GM23338 (cell line): ENCODE measurements at regions not wholly inside any gene's neighbourhood (a gene's known extent, or its start where the extent isn't known, plus 50 kb on each side); places are given as distances from the start of the nearest gene placed in this dataset.

Experiments
- ATAC-seq: fragments of 200-7000 bp; cut with Tn5 transposase; 3 replicates; pipeline ENCODE4 v1.9.1; 2020
- DNase-seq: peaks from one replicate; pipeline ENCODE4 v3.0.0-alpha.2; 2015; ENCODE audit warnings: low spot score
- H2AFZ ChIP-seq: fragments of 200-600 bp; sonication (generic); 2 replicates; pipeline ENCODE4 v1.8.0; 2016; ENCODE audit warnings: antibody characterized with exemption, mild to moderate bottlenecking, moderate library complexity
- H3F3A ChIP-seq: fragments of 200-600 bp; sonication (generic); replicated peaks from 2 replicates; pipeline ENCODE4 v1.8.0; 2017; ENCODE audit warnings: antibody characterized with exemption, mixed run types, low read depth
- H3K27ac ChIP-seq: fragments of 200-600 bp; sonication (generic); 2 replicates; pipeline ENCODE4 v1.6.1; 2016; ENCODE audit warnings: low read depth
- H3K27me3 ChIP-seq: fragments of 200-600 bp; sonication (generic); 2 replicates; pipeline ENCODE4 v1.8.0; 2016; ENCODE audit warnings: mild to moderate bottlenecking, mixed run types, moderate library complexity; ENCODE audit not compliant: insufficient read depth
- H3K36me3 ChIP-seq: fragments of 200-600 bp; sonication (generic); 2 replicates; pipeline ENCODE4 v1.8.0; 2016; ENCODE audit warnings: mild to moderate bottlenecking; ENCODE audit not compliant: insufficient read depth
- H3K4me1 ChIP-seq: fragments of 200-600 bp; sonication (generic); 2 replicates; pipeline ENCODE4 v1.8.0; 2016; ENCODE audit warnings: mild to moderate bottlenecking, moderate library complexity; ENCODE audit not compliant: insufficient read depth
- H3K4me2 ChIP-seq: fragments of 200-600 bp; sonication (generic); 2 replicates; pipeline ENCODE4 v1.7.1; 2017; ENCODE audit warnings: mixed run types
- H3K4me3 ChIP-seq: fragments of 200-600 bp; sonication (generic); 2 replicates; pipeline ENCODE4 v1.6.1; 2016; ENCODE audit warnings: mixed run types
- H3K79me2 ChIP-seq: fragments of 200-600 bp; sonication (generic); replicated peaks from 2 replicates; pipeline ENCODE4 v1.8.0; 2017; ENCODE audit warnings: mild to moderate bottlenecking; ENCODE audit not compliant: insufficient read depth
- H3K9me2 ChIP-seq: fragments of 200-600 bp; sonication (generic); 2 replicates; pipeline ENCODE4 v1.8.0; 2017; ENCODE audit not compliant: insufficient read depth
- H4K20me1 ChIP-seq: fragments of 200-600 bp; sonication (generic); replicated peaks from 2 replicates; pipeline ENCODE4 v1.8.0; 2017; ENCODE audit warnings: mild to moderate bottlenecking; ENCODE audit not compliant: insufficient read depth
- H3K27ac Mint-ChIP-seq: 2 replicates; pipeline ENCODE4 v1.8.0; 2020; ENCODE audit warnings: inconsistent platforms, mild to moderate bottlenecking, moderate library complexity, mixed read lengths
- H3K27me3 Mint-ChIP-seq: 3 replicates; pipeline ENCODE4 v1.8.0; 2022; ENCODE audit warnings: low read depth, mild to moderate bottlenecking, moderate library complexity, mixed read lengths, inconsistent platforms; ENCODE audit not compliant: insufficient read depth, poor library complexity
- H3K36me3 Mint-ChIP-seq: 3 replicates; pipeline ENCODE4 v1.8.0; 2021; ENCODE audit warnings: low read depth, mild to moderate bottlenecking, inconsistent platforms, moderate library complexity, mixed read lengths
- H3K4me1 Mint-ChIP-seq: 3 replicates; pipeline ENCODE4 v1.8.0; 2020; ENCODE audit warnings: mild to moderate bottlenecking, inconsistent platforms, mixed read lengths
- H3K4me3 Mint-ChIP-seq: 3 replicates; pipeline ENCODE4 v1.8.0; 2021; ENCODE audit warnings: moderate library complexity, mild to moderate bottlenecking, inconsistent platforms, mixed read lengths
- H3K9me3 Mint-ChIP-seq: 3 replicates; pipeline ENCODE4 v1.8.0; 2020; ENCODE audit warnings: moderate library complexity, mild to moderate bottlenecking, inconsistent platforms, mixed read lengths
- CREB1 ChIP-seq: fragments of 250-450 bp; sonication (Bioruptor Pico); IDR thresholded peaks from 2 replicates; pipeline ENCODE4 v1.5.0; 2020; ENCODE audit warnings: low read depth, mild to moderate bottlenecking, moderate library complexity
- CTCF ChIP-seq, 2 experiments: fragments of 200-600 bp in 1 of 2; sonication (generic) in 1 of 2; conservative IDR thresholded peaks; 2 replicates each; pipeline versions ENCODE4 v1.5.1 to v1.6.1; 2016 to 2017; ENCODE audit warnings: antibody characterized with exemption in 2 of 2, low read depth in 2 of 2, mild to moderate bottlenecking in 2 of 2, moderate library complexity in 1 of 2
- ETS1 ChIP-seq: IDR thresholded peaks from 2 replicates; pipeline ENCODE4 v1.6.1; 2016; ENCODE audit warnings: antibody characterized with exemption
- EZH2 ChIP-seq: fragments of 200-600 bp; sonication (generic); IDR thresholded peaks from one replicate; pipeline ENCODE4 v1.8.0; 2017; ENCODE audit warnings: antibody characterized with exemption, mild to moderate bottlenecking, low read depth; ENCODE audit not compliant: unreplicated experiment
- EZH2phosphoT487 ChIP-seq: fragments of 200-600 bp; sonication (generic); IDR thresholded peaks from one replicate; pipeline ENCODE4 v1.8.1; 2018; ENCODE audit warnings: antibody characterized with exemption; ENCODE audit not compliant: unreplicated experiment
- JUNB ChIP-seq: IDR thresholded peaks from one replicate; pipeline ENCODE4 v1.6.1; 2016; ENCODE audit warnings: antibody characterized with exemption; ENCODE audit not compliant: unreplicated experiment
- NANOG ChIP-seq: IDR thresholded peaks from 2 replicates; pipeline ENCODE4 v1.6.1; 2016; ENCODE audit warnings: antibody characterized with exemption, borderline replicate concordance
- POLR2AphosphoS5 ChIP-seq: IDR thresholded peaks from 2 replicates; pipeline ENCODE4 v1.6.1; 2016; ENCODE audit warnings: antibody characterized with exemption, low read depth
- STAT1 ChIP-seq: IDR thresholded peaks from one replicate; pipeline ENCODE4 v1.6.1; 2016; ENCODE audit warnings: antibody characterized with exemption; ENCODE audit not compliant: unreplicated experiment
- ZNF114 ChIP-seq: fragments of 250-450 bp; sonication (Bioruptor Pico); IDR thresholded peaks from 2 replicates; pipeline ENCODE4 v1.5.0; 2020; ENCODE audit warnings: mild to moderate bottlenecking, moderate library complexity
- ZNF331 ChIP-seq: fragments of 250-450 bp; sonication (Bioruptor Pico); IDR thresholded peaks from 2 replicates; pipeline ENCODE4 v1.5.0; 2020; ENCODE audit warnings: low read depth, mild to moderate bottlenecking, moderate library complexity
- ZNF462 ChIP-seq: fragments of 250-450 bp; sonication (Bioruptor Pico); IDR thresholded peaks from 2 replicates; pipeline ENCODE4 v1.5.0; 2020; ENCODE audit warnings: mild to moderate bottlenecking, moderate library complexity
- TF ChIP-seq, protein P1 (sequence below): IDR thresholded peaks from one replicate; pipeline ENCODE4 v1.6.1; 2018; ENCODE audit warnings: antibody characterized with exemption; ENCODE audit not compliant: unreplicated experiment

DNA sequence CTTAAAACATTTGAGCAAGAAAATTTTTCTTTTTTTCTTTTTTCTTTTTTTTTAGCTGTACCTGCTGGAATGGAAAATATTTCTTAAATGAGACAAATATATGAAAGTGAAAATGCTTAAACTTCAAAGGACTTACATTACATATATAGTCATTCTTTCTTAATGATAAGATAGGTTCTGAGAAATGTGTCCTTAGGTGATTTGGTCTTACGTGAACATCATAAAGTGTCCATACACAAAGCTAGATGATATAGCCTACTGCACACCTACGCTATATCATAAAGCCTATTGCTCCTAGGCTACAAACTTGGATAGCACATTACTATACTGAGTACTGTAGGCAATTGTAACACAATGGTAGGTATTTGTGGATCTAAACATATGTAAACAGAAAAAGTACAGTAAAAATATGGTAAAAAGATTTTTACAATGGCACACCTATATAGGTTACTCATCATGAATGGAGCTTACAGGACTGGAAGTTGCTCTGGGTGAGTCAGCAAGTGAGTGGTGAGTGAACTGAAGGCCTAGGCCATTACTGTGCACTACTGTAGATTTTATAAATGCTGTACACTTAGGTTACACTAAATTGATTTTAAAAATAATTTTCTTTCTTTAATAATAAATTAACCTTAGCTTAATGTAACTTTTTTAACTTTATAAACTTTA is 54.6 kb downstream of the RPP21 start:
- no peak overlapping the region for H2AFZ ChIP-seq
- H3K4me1 ChIP-seq, result no peaks in the 10 kb centered on the region
- TF ChIP-seq, protein P1, sequence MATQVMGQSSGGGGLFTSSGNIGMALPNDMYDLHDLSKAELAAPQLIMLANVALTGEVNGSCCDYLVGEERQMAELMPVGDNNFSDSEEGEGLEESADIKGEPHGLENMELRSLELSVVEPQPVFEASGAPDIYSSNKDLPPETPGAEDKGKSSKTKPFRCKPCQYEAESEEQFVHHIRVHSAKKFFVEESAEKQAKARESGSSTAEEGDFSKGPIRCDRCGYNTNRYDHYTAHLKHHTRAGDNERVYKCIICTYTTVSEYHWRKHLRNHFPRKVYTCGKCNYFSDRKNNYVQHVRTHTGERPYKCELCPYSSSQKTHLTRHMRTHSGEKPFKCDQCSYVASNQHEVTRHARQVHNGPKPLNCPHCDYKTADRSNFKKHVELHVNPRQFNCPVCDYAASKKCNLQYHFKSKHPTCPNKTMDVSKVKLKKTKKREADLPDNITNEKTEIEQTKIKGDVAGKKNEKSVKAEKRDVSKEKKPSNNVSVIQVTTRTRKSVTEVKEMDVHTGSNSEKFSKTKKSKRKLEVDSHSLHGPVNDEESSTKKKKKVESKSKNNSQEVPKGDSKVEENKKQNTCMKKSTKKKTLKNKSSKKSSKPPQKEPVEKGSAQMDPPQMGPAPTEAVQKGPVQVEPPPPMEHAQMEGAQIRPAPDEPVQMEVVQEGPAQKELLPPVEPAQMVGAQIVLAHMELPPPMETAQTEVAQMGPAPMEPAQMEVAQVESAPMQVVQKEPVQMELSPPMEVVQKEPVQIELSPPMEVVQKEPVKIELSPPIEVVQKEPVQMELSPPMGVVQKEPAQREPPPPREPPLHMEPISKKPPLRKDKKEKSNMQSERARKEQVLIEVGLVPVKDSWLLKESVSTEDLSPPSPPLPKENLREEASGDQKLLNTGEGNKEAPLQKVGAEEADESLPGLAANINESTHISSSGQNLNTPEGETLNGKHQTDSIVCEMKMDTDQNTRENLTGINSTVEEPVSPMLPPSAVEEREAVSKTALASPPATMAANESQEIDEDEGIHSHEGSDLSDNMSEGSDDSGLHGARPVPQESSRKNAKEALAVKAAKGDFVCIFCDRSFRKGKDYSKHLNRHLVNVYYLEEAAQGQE, result no peak
- TF ChIP-seq EZH2, result no peak
- TF ChIP-seq CTCF (conservative IDR thresholded peaks at IDR 0.05; ENCODE audit: low read depth in 2 of 2), result no peak
- TF ChIP-seq ZNF462 (CRISPR knock-in tag), result no peak
- TF ChIP-seq NANOG, result no peak
- no peak for TF ChIP-seq STAT1
- TF ChIP-seq ZNF331 (CRISPR knock-in tag), result no peak
- no peak for TF ChIP-seq POLR2AphosphoS5
- no peak for TF ChIP-seq JUNB
- no peak for TF ChIP-seq CREB1 (CRISPR knock-in tag)
- TF ChIP-seq ETS1, result no peak
- TF ChIP-seq EZH2phosphoT487, result no peak
- no peak for TF ChIP-seq ZNF114 (CRISPR knock-in tag)
- no peak overlapping the region for H3K27ac ChIP-seq
- Mint-ChIP-seq H3K27me3 (peaks cover 7% of the 10 kb centered on the region), H3K4me3 (no peak overlapping the region), H3K4me1 (0 out of 3 replicates have a peak, but pooled peaks cover 4% of the 10 kb centered on the region), H3K36me3 (no peaks in the 10 kb centered on the region), H3K9me3 (no peaks in the 10 kb centered on the region), H3K27ac (no peak overlapping the region)
- H3K4me2 ChIP-seq, result no peak overlapping the region
- ATAC-seq (no peak), DNase-seq (no peak)
- no peaks in the 10 kb centered on the region for H3F3A ChIP-seq
- peaks cover 23% of the 10 kb centered on the region; the same call in 1 of the 2 replicates for H3K27me3 ChIP-seq
- no peaks in the 10 kb centered on the region for H3K79me2 ChIP-seq
- H3K9me2 ChIP-seq, result no peaks in the 10 kb centered on the region
- H3K4me3 ChIP-seq, result no peak overlapping the region
- H4K20me1 ChIP-seq, result no peaks in the 10 kb centered on the region
- H3K36me3 ChIP-seq, result no peaks in the 10 kb centered on the region
